ENCODE measurements at regions not wholly inside any gene's neighbourhood (a gene's known extent, or its start where the extent isn't known, plus 50 kb on each side); places are given as distances from the start of the nearest gene placed in this dataset.
"Not testable (repeated sequence)": the region's sequence is repeated elsewhere in the genome, so short reads cannot be mapped to it uniquely, and the experiment has no call there.

GRCh38 chr4:8675906-8676305 is 83.3 kb downstream of the CPZ start:
- H3K27ac ChIP-seq = no peak overlapping the region
- intact Hi-C loops (cut with DNase I; ENCODE audit: low total_unique reads) = no loop called here
- ATAC-seq (no peak), DNase-seq (no peak)
- in situ Hi-C loops (cut with MboI; ENCODE audit: low sequenced_read_pairs in 4 of 4) = no loop called here
- peaks cover 0 to 3% (median 0%) of the 10 kb centered on the region in 3 donors for H3K27me3 ChIP-seq
- no peaks in the 10 kb centered on the region for H3K4me1 ChIP-seq
- H3K36me3 ChIP-seq = no peaks in the 10 kb centered on the region
- no peaks in the 10 kb centered on the region for H3K9me3 ChIP-seq
- TF ChIP-seq CTCF (IDR thresholded peaks at IDR 0.05 in 4 of 5, conservative IDR thresholded peaks at IDR 0.05 in 1 of 5) = no peak
- no peak for TF ChIP-seq POLR2A (IDR thresholded peaks at IDR 0.05)
- no peak overlapping the region for H3K4me3 ChIP-seq

- peaks cover 0 to 4% (median 0%) of the 10 kb centered on the region in 3 donors for H3K27me3 ChIP-seq
- no peak overlapping the region for H3K27ac ChIP-seq
- ATAC-seq (no peak), DNase-seq (no peak)
- in situ Hi-C loops (cut with MboI; ENCODE audit: low sequenced_read_pairs in 4 of 4) = no loop called here
- no peak overlapping the region for H3K4me3 ChIP-seq
- H3K9me3 ChIP-seq = no peaks in the 10 kb centered on the region
- no peaks in the 10 kb centered on the region for H3K4me1 ChIP-seq
- TF ChIP-seq POLR2A (IDR thresholded peaks at IDR 0.05) (no peak), CTCF (IDR thresholded peaks at IDR 0.05 in 4 of 5, conservative IDR thresholded peaks at IDR 0.05 in 1 of 5) (no peak)
- no peaks in the 10 kb centered on the region for H3K36me3 ChIP-seq
- intact Hi-C loops (cut with DNase I; ENCODE audit: low total_unique reads) = no loop called here
These were observed 82.8 kb downstream of the CPZ start for GRCh38 chr4:8675383-8675782.

GRCh38 chr4:8674311-8674885 is 81.8 kb downstream of the CPZ start:
- no peak for DNase-seq
- no peak for ATAC-seq
- Histone ChIP-seq H3K36me3 (no peaks in the 10 kb centered on the region), H3K4me1 (no peaks in the 10 kb centered on the region), H3K27me3 (peaks cover 0 to 4% (median 0%) of the 10 kb centered on the region in 3 donors), H3K4me3 (no peak overlapping the region), H3K9me3 (no peaks in the 10 kb centered on the region), H3K27ac (no peak overlapping the region)
- TF ChIP-seq POLR2A (IDR thresholded peaks at IDR 0.05) (no peak), CTCF (IDR thresholded peaks at IDR 0.05 in 4 of 5, conservative IDR thresholded peaks at IDR 0.05 in 1 of 5) (no peak)
- intact Hi-C loops (cut with DNase I; ENCODE audit: low total_unique reads) (no loop called here), in situ Hi-C loops (cut with MboI; ENCODE audit: low sequenced_read_pairs in 4 of 4) (no loop called here)

- H3K9me3 ChIP-seq; intact Hi-C loops (cut with DNase I; ENCODE audit: low total_unique reads); ATAC-seq; H3K27ac ChIP-seq; in situ Hi-C loops (cut with MboI; ENCODE audit: low sequenced_read_pairs in 4 of 4); H3K4me3 ChIP-seq; H3K4me1 ChIP-seq; H3K36me3 ChIP-seq; H3K27me3 ChIP-seq; DNase-seq: not testable (repeated sequence)
These were observed 80.5 kb downstream of the CPZ start for GRCh38 chr4:8673106-8673505.

GRCh38 chr4:8672486-8672885 is 79.9 kb downstream of the CPZ start:
- no peaks in the 10 kb centered on the region for H3K4me1 ChIP-seq
- H3K27me3 ChIP-seq = peaks cover 0 to 4% (median 0%) of the 10 kb centered on the region in 3 donors
- TF ChIP-seq POLR2A (IDR thresholded peaks at IDR 0.05) = no peak
- TF ChIP-seq CTCF (IDR thresholded peaks at IDR 0.05 in 4 of 5, conservative IDR thresholded peaks at IDR 0.05 in 1 of 5) = no peak
- ATAC-seq = no peak
- in situ Hi-C loops (cut with MboI; ENCODE audit: low sequenced_read_pairs in 4 of 4) (no loop called here), intact Hi-C loops (cut with DNase I; ENCODE audit: low total_unique reads) (no loop called here)
- H3K4me3 ChIP-seq = no peak overlapping the region
- no peaks in the 10 kb centered on the region for H3K9me3 ChIP-seq
- no peak overlapping the region for H3K27ac ChIP-seq
- no peak for DNase-seq
- H3K36me3 ChIP-seq = no peaks in the 10 kb centered on the region

Data from gastrocnemius medialis (tissue), 4 donors.